ACHN (cell line): ENCODE measurements at regions not wholly inside any gene's neighbourhood (a gene's known extent, or its start where the extent isn't known, plus 50 kb on each side); places are given as distances from the start of the nearest gene placed in this dataset.
"Not testable (repeated sequence)": the region's sequence is repeated elsewhere in the genome, so short reads cannot be mapped to it uniquely, and the experiment has no call there.

Source experiments
- DNase-seq: peaks from one replicate; pipeline ENCODE4 v3.0.0-alpha.2; 2015
- in situ Hi-C: cut with HindIII; loops from 2 replicates; pipeline ENCODE4 v1.10.0; 2017; ENCODE audit warnings: low sequenced_read_pairs, low pct_ligation_motif_present, low pct_unique_long_range_greater_than_20kb

GRCh38 chr4:184284336-184284690 lies 66.6 kb upstream of the ENPP6 start:
- in situ Hi-C loops: no loop called here
- no peak for DNase-seq

DNA sequence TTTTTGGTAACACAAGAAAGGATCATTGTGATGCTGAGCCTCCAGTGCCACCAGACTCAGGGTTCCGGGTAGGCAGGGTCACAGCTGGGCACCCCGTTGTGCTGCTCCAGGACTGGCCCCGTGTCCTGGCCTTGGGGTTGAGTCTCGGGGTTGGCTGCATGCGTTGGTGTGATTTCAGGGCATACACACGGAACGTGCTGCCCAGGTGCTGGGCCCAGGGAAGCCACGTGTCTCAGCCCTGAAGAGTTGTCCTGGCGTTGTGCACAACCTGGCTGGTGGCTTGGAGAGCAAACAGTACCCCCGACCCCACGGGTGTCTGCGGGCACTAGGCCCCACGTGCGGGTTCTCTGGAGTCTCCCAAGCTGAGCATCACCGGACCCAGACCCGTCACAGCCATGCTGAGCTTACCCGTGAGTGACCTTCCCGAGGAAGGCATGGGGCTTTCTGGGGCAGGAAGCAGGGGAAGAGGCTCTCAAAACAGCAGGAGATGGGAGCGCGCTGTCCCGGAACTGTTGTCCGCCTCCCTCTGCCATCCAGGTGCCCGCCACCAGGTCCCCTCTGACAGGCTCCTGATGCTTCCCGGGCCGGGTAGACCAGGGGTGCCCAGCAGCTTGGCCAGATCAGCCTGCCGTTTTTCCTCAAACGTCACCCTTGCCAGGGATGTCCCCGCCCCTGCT lies 66.1 kb upstream of the ENPP6 start:
- in situ Hi-C loops: no loop called here
- no peak for DNase-seq

DNA sequence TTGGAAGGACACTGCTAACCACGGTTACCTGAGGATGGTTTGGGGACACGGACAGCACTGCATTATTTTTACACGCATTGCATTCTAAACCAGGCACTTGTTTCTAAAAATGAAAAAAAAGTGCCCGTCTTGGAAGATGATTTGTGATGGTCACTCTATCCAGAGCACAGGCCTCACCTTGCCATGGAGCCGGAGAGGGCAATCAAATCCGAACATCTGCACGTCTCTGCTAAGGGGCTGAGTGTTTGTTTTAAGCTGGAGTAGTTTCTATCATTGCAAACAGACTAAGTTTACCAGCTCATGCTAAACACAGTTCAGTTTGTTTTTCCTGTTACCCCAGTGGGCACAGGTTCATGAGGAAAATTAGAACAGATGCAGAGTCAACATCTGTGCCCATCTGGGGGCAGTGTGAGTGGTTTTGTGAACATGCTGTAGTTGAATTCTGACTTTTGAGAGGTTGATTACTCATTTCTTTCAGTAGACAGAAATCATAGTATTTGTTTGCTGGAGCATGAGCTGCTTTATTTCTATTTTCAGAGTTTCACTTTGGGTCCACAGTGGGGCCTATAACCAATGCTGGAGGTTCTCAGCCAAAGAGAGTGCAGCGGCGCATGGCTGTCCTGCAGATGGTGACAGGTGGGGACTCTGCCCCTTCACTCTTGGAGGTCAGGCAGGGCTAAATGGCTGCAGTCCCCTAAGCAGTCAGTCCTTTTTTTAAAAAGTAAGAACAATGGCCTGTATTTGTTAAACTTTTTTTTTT lies 65.4 kb upstream of the ENPP6 start:
- in situ Hi-C loops: no loop called here
- DNase-seq: no peak

- DNase-seq: no peak
- in situ Hi-C loops: no loop called here
These were observed 64.6 kb upstream of the ENPP6 start for GRCh38 chr4:184282251-184282713.

- in situ Hi-C loops: no loop called here
- DNase-seq: no peak
These were observed 63.8 kb upstream of the ENPP6 start for GRCh38 chr4:184281231-184282139.

GRCh38 chr4:184280591-184281071 lies 63.0 kb upstream of the ENPP6 start:
- DNase-seq: no peak
- in situ Hi-C loops: no loop called here

- in situ Hi-C loops: no loop called here
- DNase-seq: no peak
These were observed 62.5 kb upstream of the ENPP6 start for GRCh38 chr4:184280137-184280536.

- DNase-seq: no peak
- in situ Hi-C loops: no loop called here
These were observed 61.9 kb upstream of the ENPP6 start for GRCh38 chr4:184279496-184280061.

DNA sequence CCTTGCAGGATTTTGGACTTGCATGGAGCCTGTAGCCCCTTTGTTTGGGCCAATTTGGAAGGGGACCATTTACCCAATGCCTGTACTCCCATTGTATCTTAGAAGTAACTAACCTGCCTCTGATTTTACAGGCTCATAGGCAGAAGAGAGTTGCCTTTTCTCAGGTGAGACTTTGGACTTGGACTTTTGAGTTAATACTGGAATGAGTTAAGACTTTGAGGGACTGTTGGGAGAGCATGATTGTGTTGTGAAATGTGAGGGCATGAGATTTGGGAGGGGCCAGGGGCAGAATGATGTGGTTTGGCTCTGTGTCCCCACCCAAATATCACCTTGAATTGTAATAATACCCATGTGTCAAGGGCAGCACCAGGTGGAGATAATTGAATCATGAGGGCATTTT lies 60.1 kb upstream of the ENPP6 start:
- DNase-seq, in situ Hi-C loops: not testable (repeated sequence)

DNA sequence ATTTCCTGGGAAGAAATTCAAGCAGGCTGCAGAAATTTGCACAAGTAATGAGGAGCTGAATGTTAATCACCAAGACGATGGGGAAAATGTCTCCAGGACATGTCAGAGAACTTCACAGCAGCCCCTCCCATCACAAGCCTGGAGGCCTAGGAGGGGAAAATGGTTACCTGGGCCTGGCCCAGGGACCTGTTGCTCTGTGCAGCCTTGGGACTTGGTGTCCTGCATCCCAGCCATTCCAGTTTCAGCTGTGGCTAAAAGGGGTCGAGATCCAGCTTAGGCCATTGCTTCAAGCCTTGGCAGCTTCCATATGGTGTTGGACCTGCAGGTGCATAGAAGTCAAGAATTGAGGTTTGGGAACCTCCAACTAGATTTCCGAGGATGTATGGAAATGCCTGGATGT lies 59.3 kb upstream of the ENPP6 start:
- in situ Hi-C loops, DNase-seq: not testable (repeated sequence)

DNA sequence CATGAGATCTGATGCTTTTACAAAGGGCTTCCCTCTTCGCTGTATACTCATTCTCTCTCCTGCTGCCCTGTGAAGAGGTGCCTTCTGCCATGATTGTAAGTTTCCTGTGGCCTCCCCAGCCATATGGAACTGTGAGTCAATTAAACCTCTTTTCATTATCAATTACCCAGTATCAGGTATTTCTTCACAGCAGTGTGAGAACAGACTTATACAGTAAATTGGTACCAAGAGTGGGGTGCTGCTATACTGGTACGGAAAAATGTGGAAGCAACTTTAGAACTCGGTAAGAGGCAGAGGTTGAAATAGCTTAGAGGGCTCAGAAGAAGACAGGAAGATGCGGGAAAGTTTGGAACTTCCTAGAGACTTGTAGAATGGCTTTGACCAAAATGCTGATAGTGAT lies 58.7 kb upstream of the ENPP6 start:
- in situ Hi-C loops, DNase-seq: not testable (repeated sequence)

DNA sequence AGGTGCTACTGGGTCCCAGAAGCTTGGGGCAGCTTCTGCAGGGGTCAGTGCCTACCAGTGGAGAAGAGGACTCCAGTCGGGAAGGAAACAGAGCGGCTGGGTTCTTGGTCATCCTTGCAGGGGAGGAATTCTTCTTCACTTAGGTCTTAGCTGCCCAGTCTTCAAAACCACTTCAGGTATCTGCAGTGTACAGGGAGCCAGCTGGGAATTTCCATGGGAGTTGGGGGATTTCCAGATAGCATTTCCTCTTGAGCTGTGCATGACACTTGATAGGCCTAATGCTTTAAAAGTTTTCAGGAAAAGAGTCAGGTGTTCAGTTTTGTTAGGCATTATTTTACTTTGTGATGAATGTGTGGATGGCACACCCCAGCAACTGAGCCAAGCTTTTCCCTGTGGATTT lies 58.1 kb upstream of the ENPP6 start:
- in situ Hi-C loops: no loop called here
- DNase-seq: no peak

- in situ Hi-C loops: no loop called here
- no peak for DNase-seq
These were observed 56.7 kb upstream of the ENPP6 start for GRCh38 chr4:184274286-184274951.

- no peak for DNase-seq
- in situ Hi-C loops: no loop called here
These were observed 55.8 kb upstream of the ENPP6 start for GRCh38 chr4:184273166-184274147.

DNA sequence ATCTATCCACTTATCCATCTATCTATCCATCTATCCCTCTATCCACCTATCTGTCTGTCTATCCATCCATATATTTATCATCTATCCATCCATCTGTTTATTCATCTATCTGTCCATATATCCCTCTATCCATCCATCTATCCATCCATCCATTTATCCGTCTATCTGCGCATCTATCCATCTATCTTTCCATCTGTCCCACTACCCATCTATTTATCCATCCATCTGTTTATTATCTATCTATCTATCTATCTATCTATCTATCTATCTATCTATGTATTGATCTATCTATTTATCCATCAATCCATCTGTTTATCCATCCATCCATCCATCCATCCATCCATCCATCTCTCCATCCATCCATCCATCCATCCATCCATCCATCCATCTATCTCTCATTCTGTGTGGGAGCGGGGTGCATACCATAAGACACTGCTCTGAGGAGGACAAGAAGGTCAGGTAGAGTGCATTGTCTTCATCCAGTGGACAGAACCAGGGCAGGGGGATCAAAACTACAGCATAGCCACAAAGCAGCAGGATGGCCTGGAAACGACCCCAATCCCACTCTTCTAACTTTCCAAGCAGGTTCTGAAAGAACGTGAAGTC lies 53.2 kb upstream of the ENPP6 start:
- DNase-seq: no peak
- in situ Hi-C loops: no loop called here

DNA sequence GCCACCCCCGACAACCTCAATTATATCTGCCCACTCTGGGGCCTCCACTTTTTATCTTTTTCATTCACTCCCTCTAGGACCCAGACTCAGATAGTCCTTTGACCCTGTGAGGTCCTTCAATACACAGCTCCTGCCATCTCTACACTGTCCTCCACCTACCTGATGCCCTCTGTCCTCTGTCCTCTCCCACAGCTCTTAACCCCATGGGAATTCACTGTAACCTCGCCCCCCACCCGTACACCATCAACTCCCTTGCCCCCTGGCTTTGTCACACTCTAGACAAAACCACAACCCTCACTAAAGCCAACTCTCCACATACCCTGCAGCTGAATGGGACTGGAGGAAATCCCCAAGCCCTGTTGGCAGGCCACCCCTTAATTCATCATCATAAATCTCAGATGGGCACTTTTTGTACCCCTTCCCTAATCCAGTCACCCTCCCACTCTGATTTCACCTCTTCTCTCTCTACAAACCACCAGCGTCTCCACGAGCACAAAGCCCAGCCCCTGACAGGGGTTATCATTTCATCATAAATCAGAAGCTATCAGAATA lies 52.3 kb upstream of the ENPP6 start:
- in situ Hi-C loops: no loop called here
- no peak for DNase-seq
